Neural cell (in vitro differentiated cells): ENCODE measurements at regions not wholly inside any gene's neighbourhood (a gene's known extent, or its start where the extent isn't known, plus 50 kb on each side); places are given as distances from the start of the nearest gene placed in this dataset.
"Not testable (repeated sequence)": the region's sequence is repeated elsewhere in the genome, so short reads cannot be mapped to it uniquely, and the experiment has no call there.

Source experiments
- H2AFZ ChIP-seq: fragments of 200-600, 300-800 bp; sonication (generic), shearing (Covaris generic); 2 replicates; pipeline ENCODE4 v1.6.0; 2014; ENCODE audit warnings: low read depth, mild to moderate bottlenecking, antibody characterized with exemption, low read length, moderate library complexity
- H3F3A ChIP-seq: fragments of 200-600 bp; shearing (Covaris generic); 2 replicates; pipeline ENCODE4 v1.6.1; 2016; ENCODE audit warnings: mild to moderate bottlenecking, moderate library complexity, mixed read lengths, antibody characterized with exemption, low read length; ENCODE audit not compliant: insufficient read depth, poor library complexity, severe bottlenecking
- H3K27ac ChIP-seq: fragments of 200-600, 300-800 bp; sonication (generic), shearing (Covaris generic); 2 replicates; pipeline ENCODE4 v1.5.1; 2014; ENCODE audit warnings: mild to moderate bottlenecking, low read length, moderate library complexity
- H3K27me3 ChIP-seq: fragments of 300-800, 200-600 bp; sonication (generic), shearing (Covaris generic); 2 replicates; pipeline ENCODE4 v1.6.0; 2014; ENCODE audit warnings: mild to moderate bottlenecking, low read depth, low read length, moderate library complexity; ENCODE audit not compliant: insufficient read depth
- H3K36me3 ChIP-seq: fragments of 300-800, 200-600 bp; sonication (generic), shearing (Covaris generic); 2 replicates; pipeline ENCODE4 v1.5.1; 2014; ENCODE audit warnings: mild to moderate bottlenecking, antibody characterized with exemption, low read length, moderate library complexity; ENCODE audit not compliant: insufficient read depth
- H3K4me2 ChIP-seq: fragments of 300-800, 200-600 bp; sonication (generic), shearing (Covaris generic); 2 replicates; pipeline ENCODE4 v1.6.0; 2014; ENCODE audit warnings: mild to moderate bottlenecking, low read length
- H3K4me3 ChIP-seq: fragments of 300-800, 200-600 bp; sonication (generic), shearing (Covaris generic); 2 replicates; pipeline ENCODE4 v1.5.1; 2014; ENCODE audit warnings: mild to moderate bottlenecking, low read length, moderate library complexity
- H3K79me2 ChIP-seq: fragments of 200-600 bp; shearing (Covaris generic); replicated peaks from 2 replicates; pipeline ENCODE4 v1.6.0; 2014; ENCODE audit warnings: mild to moderate bottlenecking, low read length, moderate library complexity; ENCODE audit not compliant: insufficient read depth
- H3K9ac ChIP-seq: fragments of 300-800, 200-600 bp; sonication (generic), shearing (Covaris generic); 2 replicates; pipeline ENCODE4 v1.6.1; 2016; ENCODE audit warnings: mild to moderate bottlenecking, low read length, mixed read lengths
- H3K9me2 ChIP-seq: fragments of 200-600 bp; shearing (Covaris generic); 2 replicates; pipeline ENCODE4 v1.6.1; 2016; ENCODE audit warnings: mild to moderate bottlenecking, low read length, mixed read lengths; ENCODE audit not compliant: insufficient read depth
- H3K9me3 ChIP-seq: fragments of 200-600, 300-800 bp; sonication (generic), shearing (Covaris generic); 2 replicates; pipeline ENCODE4 v1.6.1; 2016; ENCODE audit warnings: mild to moderate bottlenecking, mixed run types, low read length, moderate library complexity, mixed read lengths
- H4K20me1 ChIP-seq: fragments of 200-600 bp; shearing (Covaris generic); 2 replicates; pipeline ENCODE4 v1.6.1; 2016; ENCODE audit warnings: mild to moderate bottlenecking, mixed run types; ENCODE audit not compliant: insufficient read depth
- CTCF ChIP-seq: fragments of 450-650 bp; IDR thresholded peaks from 2 replicates; pipeline ENCODE4 v1.5.1; 2014; ENCODE audit warnings: antibody characterized with exemption, mild to moderate bottlenecking, moderate library complexity; ENCODE audit not compliant: poor library complexity, severe bottlenecking
- EP300 ChIP-seq: fragments of 450-650 bp; conservative IDR thresholded peaks from 2 replicates; pipeline ENCODE4 v1.6.1; 2014; ENCODE audit warnings: antibody characterized with exemption, mild to moderate bottlenecking, moderate library complexity; ENCODE audit not compliant: poor library complexity, severe bottlenecking
- EZH2 ChIP-seq: fragments of 200-600, 300-800 bp; shearing (Covaris generic), sonication (generic); IDR thresholded peaks from 2 replicates; pipeline ENCODE4 v1.6.1; 2014; ENCODE audit warnings: antibody characterized with exemption, low read length, borderline replicate concordance, mild to moderate bottlenecking; ENCODE audit not compliant: insufficient read depth, poor library complexity, severe bottlenecking
- MXI1 ChIP-seq: fragments of 450-650 bp; conservative IDR thresholded peaks from 2 replicates; pipeline ENCODE4 v1.6.1; 2014; ENCODE audit warnings: antibody characterized with exemption, mild to moderate bottlenecking; ENCODE audit not compliant: poor library complexity, severe bottlenecking
- POLR2AphosphoS5 ChIP-seq: IDR thresholded peaks from 2 replicates; pipeline ENCODE4 v1.6.1; 2012
- RAD21 ChIP-seq: fragments of 450-650 bp; conservative IDR thresholded peaks from 2 replicates; pipeline ENCODE4 v1.6.1; 2014; ENCODE audit warnings: antibody characterized with exemption, mild to moderate bottlenecking, moderate library complexity
- REST ChIP-seq: IDR thresholded peaks from 2 replicates; pipeline ENCODE4 v1.6.1; 2012; ENCODE audit warnings: borderline replicate concordance
- SMC3 ChIP-seq: fragments of 450-650 bp; conservative IDR thresholded peaks from 2 replicates; pipeline ENCODE4 v1.6.1; 2014; ENCODE audit warnings: antibody characterized with exemption, mild to moderate bottlenecking, moderate library complexity; ENCODE audit not compliant: poor library complexity
- TAF1 ChIP-seq: IDR thresholded peaks from 2 replicates; pipeline ENCODE4 v1.6.1; 2012; ENCODE audit warnings: low read depth

- Histone ChIP-seq H3K9me3 (no peaks in the 10 kb centered on the region), H3K9me2 (no peaks in the 10 kb centered on the region), H3K27ac (no peak overlapping the region)
Observed at GRCh38 chr10:31669357-31669756, 259.3 kb downstream of the ARHGAP12 start.

GRCh38 chr10:31668326-31668725 lies 260.3 kb downstream of the ARHGAP12 start:
- Histone ChIP-seq H3K9ac (no peak overlapping the region), H3K27me3 (no peaks in the 10 kb centered on the region), H3K4me2 (no peak overlapping the region), H2AFZ (no peak overlapping the region), H4K20me1 (no peaks in the 10 kb centered on the region), H3F3A (no peaks in the 10 kb centered on the region), H3K9me3 (no peaks in the 10 kb centered on the region), H3K9me2 (no peaks in the 10 kb centered on the region), H3K4me3 (no peak overlapping the region), H3K79me2 (no peaks in the 10 kb centered on the region), H3K27ac (no peak overlapping the region), H3K36me3 (no peaks in the 10 kb centered on the region)
- no peak for TF ChIP-seq MXI1
- TF ChIP-seq SMC3 = no peak
- TF ChIP-seq POLR2AphosphoS5 = no peak
- TF ChIP-seq EZH2 = no peak
- TF ChIP-seq REST = no peak
- no peak for TF ChIP-seq EP300
- TF ChIP-seq TAF1 = no peak
- no peak for TF ChIP-seq CTCF
- no peak for TF ChIP-seq RAD21

More at GRCh38 chr10:31669357-31669756, 259.3 kb downstream of the ARHGAP12 start:
- no peaks in the 10 kb centered on the region for H3F3A ChIP-seq
- H2AFZ ChIP-seq = no peak overlapping the region
- H3K4me3 ChIP-seq = no peak overlapping the region
- H3K4me2 ChIP-seq = no peak overlapping the region
- H3K27me3 ChIP-seq = no peaks in the 10 kb centered on the region
- H3K9ac ChIP-seq = no peak overlapping the region
- no peaks in the 10 kb centered on the region for H3K79me2 ChIP-seq
- H3K36me3 ChIP-seq = no peaks in the 10 kb centered on the region
- H4K20me1 ChIP-seq = no peaks in the 10 kb centered on the region
- no peak for TF ChIP-seq EZH2
- TF ChIP-seq RAD21 = no peak
- TF ChIP-seq SMC3 = no peak
- TF ChIP-seq CTCF = no peak

GRCh38 chr10:31665764-31666279 lies 262.8 kb downstream of the ARHGAP12 start:
- not testable (repeated sequence) for H3K4me2 ChIP-seq, H3K79me2 ChIP-seq, H3K27ac ChIP-seq, H3K9me2 ChIP-seq, H3K4me3 ChIP-seq, H3K9me3 ChIP-seq, H3F3A ChIP-seq, H4K20me1 ChIP-seq, H3K36me3 ChIP-seq, H3K9ac ChIP-seq, H2AFZ ChIP-seq, H3K27me3 ChIP-seq
